ENCODE measurements at regions not wholly inside any gene's neighbourhood (a gene's known extent, or its start where the extent isn't known, plus 50 kb on each side); places are given as distances from the start of the nearest gene placed in this dataset.
"Not testable (repeated sequence)": the region's sequence is repeated elsewhere in the genome, so short reads cannot be mapped to it uniquely, and the experiment has no call there.

DNA sequence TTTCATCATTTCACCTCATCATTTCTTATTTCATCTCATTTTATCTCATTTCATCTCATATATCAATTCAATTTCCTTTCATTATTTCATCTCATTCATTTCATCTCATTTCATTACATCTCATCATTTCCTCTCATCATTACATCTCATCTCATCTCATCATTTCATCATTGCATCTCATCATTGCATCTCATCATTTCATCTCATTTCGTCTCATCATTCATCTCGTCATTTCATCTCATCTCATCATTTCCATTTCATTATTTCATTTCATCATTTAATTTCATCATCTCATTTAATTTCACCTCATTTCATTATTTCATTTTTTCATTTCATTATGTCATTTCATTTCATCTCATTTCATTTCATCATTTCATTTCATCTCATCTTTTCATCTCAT, 168.5 kb upstream of the FAM72C start:
- WGBS, result no CpG with 5 or more reads among the region's 2 CpGs
- not testable (repeated sequence) for H3K36me3 ChIP-seq (ENCODE audit: insufficient read depth); DNase-seq (ENCODE audit: extremely low spot score); H3K4me3 ChIP-seq (ENCODE audit: low read depth, low read length); H3K27ac ChIP-seq (ENCODE audit: low read depth); H3K4me1 ChIP-seq (ENCODE audit: insufficient read depth)

DNA sequence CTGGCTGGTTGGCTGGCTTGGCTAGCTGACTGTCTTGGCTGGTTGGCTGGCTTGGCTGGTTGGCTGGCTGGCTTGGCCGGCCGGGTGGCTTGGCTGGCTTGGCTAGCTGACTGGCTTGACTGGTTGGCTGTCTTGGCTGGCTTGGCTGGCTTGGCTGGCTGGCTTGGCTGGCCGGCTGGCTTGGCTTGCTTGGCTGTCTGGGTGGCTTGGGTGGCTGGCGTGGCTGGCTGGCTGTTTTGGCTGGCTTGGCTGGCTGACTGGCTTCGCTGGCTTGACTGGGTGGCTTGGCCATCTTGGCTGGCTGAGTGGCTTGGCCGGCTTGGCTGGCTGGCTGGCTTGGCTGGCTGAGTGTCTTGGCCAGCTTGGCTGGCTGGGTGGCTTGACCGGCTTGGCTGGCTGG, 133.2 kb upstream of the FAM72C start:
- DNase-seq (ENCODE audit: extremely low spot score), result not testable (repeated sequence)

DNA sequence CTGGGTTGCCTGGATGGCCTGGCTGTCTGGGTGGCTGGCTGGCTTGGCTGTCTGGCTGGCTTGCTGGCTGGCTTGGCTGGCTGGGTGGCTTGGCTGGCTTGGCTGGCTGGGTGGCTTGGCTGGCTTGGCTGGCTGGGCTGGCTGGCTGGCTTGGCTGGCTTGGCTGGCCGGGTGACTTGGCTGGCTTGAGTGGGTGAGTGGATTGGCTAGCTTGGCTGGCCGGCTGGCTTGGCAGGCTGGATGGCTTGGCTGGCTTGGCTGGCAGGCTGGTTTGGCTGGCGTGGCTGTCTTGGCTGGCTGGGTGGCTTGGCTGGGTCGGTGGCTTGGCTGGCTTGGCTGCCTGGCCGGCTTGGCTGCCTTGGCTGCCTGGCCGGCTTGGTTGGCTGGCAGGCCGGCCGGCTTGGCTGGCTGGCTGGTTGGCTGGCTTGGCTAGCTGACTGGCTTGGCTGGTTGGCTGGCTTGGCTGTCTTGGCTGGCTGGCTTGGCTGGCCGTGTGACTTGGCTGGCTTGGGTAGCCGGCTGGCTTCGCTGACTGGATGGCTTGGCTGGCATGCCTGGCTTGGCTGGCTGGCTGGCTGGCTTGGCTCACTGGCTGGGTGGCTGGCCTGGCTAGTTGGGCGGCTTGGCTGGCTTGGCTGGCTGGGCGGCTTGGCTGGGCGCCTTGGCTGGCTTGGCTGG, 132.4 kb upstream of the FAM72C start:
- H3K4me3 ChIP-seq (ENCODE audit: low read depth, low read length); H3K27ac ChIP-seq (ENCODE audit: low read depth); DNase-seq (ENCODE audit: extremely low spot score); H3K36me3 ChIP-seq (ENCODE audit: insufficient read depth); H3K4me1 ChIP-seq (ENCODE audit: insufficient read depth): not testable (repeated sequence)
- 90% methylated on average over 14 of the region's 14 CpGs for WGBS

More for the DNA sequence above, 133.2 kb upstream of the FAM72C start:
- not testable (repeated sequence) for H3K27ac ChIP-seq (ENCODE audit: low read depth); H3K4me1 ChIP-seq (ENCODE audit: insufficient read depth); H3K4me3 ChIP-seq (ENCODE audit: low read depth, low read length); H3K36me3 ChIP-seq (ENCODE audit: insufficient read depth)
- WGBS, result 51% methylated on average over 3 of the region's 7 CpGs

DNA sequence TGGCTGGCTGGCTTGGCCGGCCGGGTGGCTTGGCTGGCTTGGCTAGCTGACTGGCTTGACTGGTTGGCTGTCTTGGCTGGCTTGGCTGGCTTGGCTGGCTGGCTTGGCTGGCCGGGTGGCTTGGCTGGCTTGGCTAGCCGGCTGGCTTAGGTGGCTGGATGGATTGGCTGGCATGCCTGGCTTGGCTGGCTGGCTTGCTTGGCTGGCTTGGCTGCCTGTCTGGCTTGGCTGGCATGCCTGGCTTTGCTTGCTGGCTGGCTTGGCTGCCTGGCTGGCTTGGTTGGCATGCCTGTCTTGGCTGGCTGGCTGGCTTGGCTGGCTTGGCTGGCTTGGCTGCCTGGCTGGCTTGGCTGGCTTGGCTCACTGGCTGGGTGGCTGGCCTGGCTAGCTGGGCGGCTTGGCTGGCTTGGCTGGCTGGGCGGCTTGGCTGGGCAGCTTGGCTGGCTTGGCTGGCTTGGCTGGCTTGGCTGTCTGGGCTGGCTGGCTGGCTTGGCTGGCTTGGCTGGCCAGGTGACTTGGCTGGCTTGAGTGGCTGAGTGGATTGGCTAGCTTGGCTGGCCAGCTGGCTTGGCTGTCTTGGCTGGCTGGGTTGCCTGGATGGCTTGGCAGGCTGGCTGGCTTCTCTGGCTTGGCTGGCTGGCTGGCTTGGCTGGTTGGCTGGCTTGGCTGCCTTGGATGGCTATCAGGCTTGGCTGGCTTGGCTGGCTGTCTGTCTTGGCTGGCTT, 131.5 kb upstream of the FAM72C start:
- H3K4me3 ChIP-seq (ENCODE audit: low read depth, low read length); H3K36me3 ChIP-seq (ENCODE audit: insufficient read depth); DNase-seq (ENCODE audit: extremely low spot score); H3K27ac ChIP-seq (ENCODE audit: low read depth); H3K4me1 ChIP-seq (ENCODE audit: insufficient read depth): not testable (repeated sequence)
- 89% methylated on average over 4 of the region's 6 CpGs for WGBS

DNA sequence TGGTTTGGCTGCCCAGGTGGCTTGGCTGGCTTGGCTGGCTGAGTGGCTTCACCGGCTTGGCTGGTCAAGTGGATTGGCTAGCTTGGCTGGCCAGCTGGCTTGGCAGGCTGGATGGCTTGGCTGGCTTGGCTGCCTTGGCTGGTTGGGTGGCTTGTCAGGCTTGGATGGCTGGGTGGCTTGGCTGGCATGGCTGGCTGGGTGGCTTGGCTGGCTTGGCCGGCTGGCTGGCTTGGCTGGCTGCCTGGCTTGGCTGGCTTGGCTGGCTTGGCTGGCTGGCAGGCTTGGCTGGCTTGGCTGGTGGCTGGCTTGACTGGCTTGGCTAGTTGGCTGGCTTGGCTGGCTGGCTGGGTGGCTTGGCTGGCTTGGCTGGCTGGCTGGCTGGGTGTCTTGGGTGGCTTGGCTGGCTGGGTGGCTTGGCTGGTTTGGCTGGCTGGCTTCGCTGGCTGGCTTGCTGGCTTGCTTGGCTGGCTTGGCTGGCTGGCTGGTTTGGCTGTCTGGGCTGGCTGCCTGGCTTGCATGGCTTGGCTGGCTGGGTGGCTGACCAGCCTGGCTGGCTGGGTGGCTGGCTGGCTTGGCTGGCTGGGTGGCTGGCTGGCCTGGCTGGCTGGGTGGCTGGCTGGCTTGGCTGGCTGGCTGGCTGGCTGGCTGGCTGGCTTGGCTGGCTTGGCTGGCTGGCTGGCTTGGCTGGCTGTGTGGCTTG, 130.4 kb upstream of the FAM72C start:
- not testable (repeated sequence) for H3K4me1 ChIP-seq (ENCODE audit: insufficient read depth); DNase-seq (ENCODE audit: extremely low spot score); H3K4me3 ChIP-seq (ENCODE audit: low read depth, low read length); H3K36me3 ChIP-seq (ENCODE audit: insufficient read depth); H3K27ac ChIP-seq (ENCODE audit: low read depth)
- WGBS, result 76% methylated on average over 3 of the region's 3 CpGs

DNA sequence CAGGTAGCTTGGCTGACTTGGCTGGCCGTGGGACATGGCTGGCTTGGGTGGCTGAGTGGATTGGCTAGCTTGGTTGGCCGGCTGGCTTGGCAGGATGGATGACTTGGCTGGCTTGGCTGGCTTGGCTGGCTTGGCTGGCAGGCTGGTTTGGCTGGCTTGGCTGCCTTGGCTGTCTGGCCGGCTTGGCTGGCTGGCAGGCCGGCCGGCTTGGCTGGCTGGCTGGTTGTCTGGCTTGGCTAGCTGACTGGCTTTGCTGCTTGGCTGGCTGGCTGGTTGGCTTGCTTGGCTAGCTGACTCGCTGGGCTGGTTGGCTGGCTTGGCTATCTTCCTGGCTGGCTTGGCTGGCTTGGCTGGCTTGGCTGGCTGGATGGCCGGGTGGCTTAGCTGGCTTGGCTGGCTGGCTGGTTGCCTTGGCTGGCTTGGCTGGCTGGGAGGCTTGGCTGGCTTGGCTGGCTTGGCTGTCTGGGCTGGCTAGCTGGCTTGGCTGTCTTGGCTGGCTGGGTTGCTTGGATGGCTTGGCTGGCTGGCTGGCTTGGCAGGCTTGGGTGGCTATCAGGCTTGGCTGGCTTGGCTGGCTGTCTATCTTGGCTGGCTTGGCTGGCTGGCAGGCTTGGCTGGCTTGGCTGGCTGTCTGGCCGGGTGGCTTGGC, 129.7 kb upstream of the FAM72C start:
- WGBS, result 82% methylated on average over 8 of the region's 8 CpGs
- Histone ChIP-seq H3K4me1 (ENCODE audit: insufficient read depth) (no peaks in the 10 kb centered on the region), H3K36me3 (ENCODE audit: insufficient read depth) (no peaks in the 10 kb centered on the region), H3K4me3 (ENCODE audit: low read depth, low read length) (no peak overlapping the region), H3K27ac (ENCODE audit: low read depth) (no peak overlapping the region)
- no peak for DNase-seq (ENCODE audit: extremely low spot score)

DNA sequence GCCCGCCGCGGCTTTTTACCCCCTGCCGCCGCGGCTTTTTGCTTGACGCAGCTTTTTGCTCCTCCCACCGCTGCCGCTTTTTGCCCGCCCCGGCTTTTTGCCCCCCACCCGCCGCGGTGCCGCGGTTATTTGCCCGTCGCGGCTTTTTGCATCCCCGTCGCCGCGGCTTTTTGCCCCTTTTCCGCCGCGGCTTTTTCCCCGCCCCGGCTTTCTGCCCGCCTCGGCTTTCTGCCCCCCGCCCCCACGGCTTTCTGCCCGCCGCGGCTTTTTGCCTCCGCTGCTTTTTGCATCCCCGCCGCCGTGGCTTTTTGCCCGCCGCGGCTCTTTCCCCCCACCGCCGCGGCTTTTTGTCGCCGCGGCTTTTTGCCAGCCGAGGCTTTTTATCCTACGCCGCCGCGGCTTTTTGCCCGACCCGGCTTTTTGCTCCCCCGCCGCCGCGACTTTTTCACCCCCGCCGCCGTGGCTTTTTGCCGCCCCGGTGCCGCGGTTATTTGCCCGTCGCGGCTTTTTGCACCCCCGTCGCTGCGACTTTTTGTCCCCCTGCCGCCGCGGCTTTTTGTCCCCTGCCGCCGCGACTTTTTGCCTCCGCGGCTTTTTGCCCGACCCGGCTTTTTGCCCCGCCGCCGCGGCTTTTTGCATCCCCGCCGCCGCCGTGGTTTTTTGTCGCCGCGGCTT, 105.5 kb upstream of the FAM72C start:
- H3K4me1 ChIP-seq (ENCODE audit: insufficient read depth); H3K36me3 ChIP-seq (ENCODE audit: insufficient read depth); DNase-seq (ENCODE audit: extremely low spot score); H3K27ac ChIP-seq (ENCODE audit: low read depth): not testable (repeated sequence)
- peak overlapping the region; percentile 40 for H3K4me3 ChIP-seq (ENCODE audit: low read depth, low read length)
- 2% methylated on average over 93 of the region's 93 CpGs for WGBS

DNA sequence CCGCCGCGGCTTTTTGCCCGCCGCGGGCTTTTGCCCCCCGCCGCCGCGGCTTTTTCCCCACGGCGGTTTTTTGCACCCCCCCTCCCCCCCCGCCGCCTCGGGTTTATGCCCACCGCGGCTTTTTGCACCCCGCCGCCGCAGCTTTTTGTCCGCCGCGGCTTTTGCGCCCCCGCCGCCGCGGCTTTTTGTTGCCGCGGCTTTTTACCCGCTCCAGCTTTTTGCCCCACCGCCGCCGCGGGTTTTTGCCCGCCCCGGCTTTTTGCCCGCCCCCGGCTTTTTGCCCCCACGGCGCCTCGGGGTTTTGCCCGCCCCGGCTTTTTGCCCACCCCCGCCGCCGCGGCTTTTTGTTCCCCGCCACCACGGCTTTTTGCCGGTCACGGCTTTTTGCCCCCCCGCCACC, 104.9 kb upstream of the FAM72C start:
- H3K4me3 ChIP-seq (ENCODE audit: low read depth, low read length), result peak overlapping the region; percentile 40
- WGBS, result under 1% methylated on average over 51 of the region's 53 CpGs
- DNase-seq (ENCODE audit: extremely low spot score); H3K36me3 ChIP-seq (ENCODE audit: insufficient read depth); H3K4me1 ChIP-seq (ENCODE audit: insufficient read depth); H3K27ac ChIP-seq (ENCODE audit: low read depth): not testable (repeated sequence)

DNA sequence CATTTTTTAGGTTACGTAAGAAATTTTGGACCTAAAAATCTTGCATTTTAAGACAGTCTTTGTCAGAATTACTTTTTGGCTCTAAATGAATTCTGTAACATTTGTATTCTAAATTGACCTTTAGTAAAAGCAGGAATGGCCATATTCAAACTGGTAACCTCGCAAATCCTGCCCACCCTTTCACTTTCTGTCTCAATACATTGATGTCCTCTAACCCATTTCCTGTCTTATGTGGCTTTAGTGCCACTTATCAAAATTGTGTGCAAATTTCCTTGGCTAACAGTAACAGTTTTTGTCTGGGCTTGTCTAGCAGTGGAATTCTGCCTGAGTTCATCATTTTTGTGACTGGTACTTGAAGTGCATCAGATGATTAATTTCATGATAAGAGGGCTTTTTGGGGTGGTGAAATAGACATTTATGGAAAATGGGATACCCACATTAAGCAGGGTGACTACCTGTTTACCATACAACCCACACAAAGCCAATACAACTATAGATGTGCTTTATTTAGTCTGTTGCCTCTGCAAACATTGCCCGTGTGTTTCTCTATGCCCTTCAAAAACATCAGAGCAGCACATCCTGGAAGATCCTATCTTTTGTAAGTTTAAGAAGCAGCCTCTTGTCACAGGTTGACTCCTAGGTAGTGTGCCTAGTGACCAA, 98.7 kb upstream of the FAM72C start:
- H3K36me3 ChIP-seq (ENCODE audit: insufficient read depth); H3K27ac ChIP-seq (ENCODE audit: low read depth); H3K4me3 ChIP-seq (ENCODE audit: low read depth, low read length); H3K4me1 ChIP-seq (ENCODE audit: insufficient read depth); DNase-seq (ENCODE audit: extremely low spot score): not testable (repeated sequence)
- WGBS, result no CpG with 5 or more reads among the region's 3 CpGs

DNA sequence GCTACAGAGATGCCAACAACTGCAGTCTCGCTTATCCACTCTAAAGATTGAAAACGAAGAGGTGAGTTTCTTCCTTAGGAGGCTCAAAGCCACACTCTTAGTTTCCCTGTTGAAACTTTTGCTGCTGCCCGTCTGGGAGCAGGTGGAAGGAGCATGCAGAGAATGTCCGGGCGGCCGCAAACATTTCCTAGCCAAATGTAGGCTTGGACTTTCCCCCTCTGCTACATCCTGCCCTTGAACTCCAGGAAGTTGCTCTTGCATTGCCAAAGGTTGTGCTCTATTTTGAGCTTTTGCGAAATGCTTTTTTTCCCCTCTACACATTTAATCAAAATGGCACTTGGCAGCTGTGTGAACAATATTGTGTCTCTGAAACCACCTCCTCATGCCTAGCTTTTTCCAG, 95.3 kb upstream of the FAM72C start:
- WGBS, result no CpG with 5 or more reads among the region's 7 CpGs
- not testable (repeated sequence) for H3K36me3 ChIP-seq (ENCODE audit: insufficient read depth); DNase-seq (ENCODE audit: extremely low spot score); H3K4me3 ChIP-seq (ENCODE audit: low read depth, low read length); H3K27ac ChIP-seq (ENCODE audit: low read depth); H3K4me1 ChIP-seq (ENCODE audit: insufficient read depth)

DNA sequence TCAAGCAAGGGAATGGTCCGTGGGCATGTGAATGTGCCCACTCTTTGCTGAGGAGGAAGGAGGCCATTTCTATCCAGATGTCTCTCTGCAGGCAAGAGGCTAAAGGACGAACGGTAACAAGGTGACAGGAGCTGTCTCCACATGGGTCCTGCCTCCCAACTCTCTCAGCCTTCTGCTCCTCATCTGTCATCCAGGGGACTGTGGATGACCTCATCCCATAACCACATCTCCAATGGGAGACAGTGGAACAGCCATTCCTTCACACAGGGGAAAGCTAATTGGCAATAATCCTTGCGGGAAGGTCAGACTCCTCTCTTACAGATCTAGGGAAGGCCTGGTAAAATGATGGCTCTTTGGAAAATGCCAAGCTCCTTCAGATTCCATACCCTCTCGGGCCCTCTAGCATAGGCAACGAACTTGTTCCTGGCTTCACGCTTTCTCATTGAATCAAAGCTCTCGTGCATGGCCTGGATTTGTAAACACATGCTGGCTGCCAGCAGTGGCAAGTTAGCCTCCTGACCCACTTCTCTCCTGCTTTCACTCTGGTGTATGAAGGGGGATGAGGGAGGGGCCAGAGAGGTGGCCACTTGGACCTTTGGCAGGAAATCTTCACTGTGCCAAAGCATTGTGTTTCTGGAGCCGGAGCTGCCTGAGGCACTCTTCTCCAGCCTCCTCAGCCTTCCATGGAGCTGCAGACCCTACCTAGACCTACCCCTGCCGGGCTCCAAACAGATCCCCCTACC, 94.5 kb upstream of the FAM72C start:
- H3K4me1 ChIP-seq (ENCODE audit: insufficient read depth); H3K36me3 ChIP-seq (ENCODE audit: insufficient read depth); H3K27ac ChIP-seq (ENCODE audit: low read depth); H3K4me3 ChIP-seq (ENCODE audit: low read depth, low read length); DNase-seq (ENCODE audit: extremely low spot score): not testable (repeated sequence)
- 56% methylated on average over 4 of the region's 10 CpGs for WGBS

DNA sequence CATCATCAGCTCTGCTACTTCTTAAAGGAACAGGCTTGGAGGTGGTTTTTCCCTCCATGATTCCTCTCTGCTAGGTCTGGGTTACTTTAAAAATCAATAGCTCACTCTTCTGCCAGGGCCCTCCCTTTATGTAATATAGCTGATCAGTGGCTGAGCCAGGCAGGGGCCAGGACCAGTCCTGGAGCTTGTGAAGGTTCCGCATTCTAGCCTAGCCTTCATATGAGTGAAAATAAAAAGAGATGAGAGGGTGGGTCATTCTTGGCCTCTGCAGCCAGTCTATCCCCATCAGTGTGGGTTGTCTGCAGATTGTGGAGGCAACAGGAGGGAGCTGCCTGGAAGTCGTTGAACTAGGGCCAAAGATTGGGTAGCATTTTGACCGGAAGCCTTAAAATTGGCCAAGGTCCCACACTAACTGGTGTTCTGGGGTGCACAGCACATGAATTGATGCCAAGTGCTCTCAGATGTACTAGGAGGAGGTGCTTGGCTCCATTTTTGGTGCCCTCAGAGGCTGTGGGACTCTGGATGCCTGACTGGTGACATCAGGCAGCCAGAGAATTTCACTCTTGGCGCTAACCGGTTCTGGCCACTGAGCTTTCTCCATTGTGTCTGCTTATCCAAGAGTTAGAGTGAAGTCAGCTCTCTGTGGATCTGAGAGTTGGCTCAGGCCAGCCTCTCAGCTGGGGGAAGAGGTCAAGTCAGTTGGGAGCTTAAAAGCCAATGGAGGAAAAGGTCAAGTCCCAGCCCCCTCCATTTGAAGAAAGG, 93.7 kb upstream of the FAM72C start:
- H3K4me3 ChIP-seq (ENCODE audit: low read depth, low read length); H3K4me1 ChIP-seq (ENCODE audit: insufficient read depth); H3K36me3 ChIP-seq (ENCODE audit: insufficient read depth); DNase-seq (ENCODE audit: extremely low spot score); H3K27ac ChIP-seq (ENCODE audit: low read depth): not testable (repeated sequence)
- no CpG with 5 or more reads among the region's 5 CpGs for WGBS

Measured in urinary bladder (tissue), 3 donors.